Posterior vena cava (tissue), 2 donors: ENCODE measurements at regions not wholly inside any gene's neighbourhood (a gene's known extent, or its start where the extent isn't known, plus 50 kb on each side); places are given as distances from the start of the nearest gene placed in this dataset.

Experiments used
- DNase-seq: peaks from one replicate; pipeline ENCODE4 v3.0.0-alpha.2; 2020; ENCODE audit warnings: low spot score
- intact Hi-C, 2 donors: fragments of 100-400 bp; cut with DNase I; formaldehyde crosslinking; loops; one replicate each; pipeline versions ENCODE4 v1.14.1 to v1.14.2; 2022 to 2023
- donor health status: DM: yes; HTN: yes; CAD: no.
- donor health status: DM: yes; HTN: yes; CAD: no.

DNA sequence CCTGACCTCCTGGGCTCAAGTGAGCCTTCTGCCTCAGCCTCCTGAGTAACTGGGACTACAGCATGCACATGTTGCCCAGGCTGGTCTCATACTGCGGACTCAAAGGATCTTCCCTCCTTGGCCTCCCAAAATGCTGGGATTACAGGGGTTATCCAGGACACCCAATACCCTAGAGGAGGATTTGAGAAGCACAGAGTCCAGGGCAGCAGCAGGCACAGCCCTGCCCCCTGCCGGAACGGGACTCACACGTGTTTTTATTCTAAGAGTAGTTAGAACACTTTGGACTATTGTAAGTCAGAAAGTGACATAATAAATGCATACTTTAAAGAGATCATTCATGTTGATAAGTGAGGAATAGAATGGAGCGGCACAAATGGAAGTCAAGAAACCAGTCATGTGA lies 80.2 kb downstream of the C6orf118 start:
- no peak for DNase-seq
- intact Hi-C loops = no loop called here

DNA sequence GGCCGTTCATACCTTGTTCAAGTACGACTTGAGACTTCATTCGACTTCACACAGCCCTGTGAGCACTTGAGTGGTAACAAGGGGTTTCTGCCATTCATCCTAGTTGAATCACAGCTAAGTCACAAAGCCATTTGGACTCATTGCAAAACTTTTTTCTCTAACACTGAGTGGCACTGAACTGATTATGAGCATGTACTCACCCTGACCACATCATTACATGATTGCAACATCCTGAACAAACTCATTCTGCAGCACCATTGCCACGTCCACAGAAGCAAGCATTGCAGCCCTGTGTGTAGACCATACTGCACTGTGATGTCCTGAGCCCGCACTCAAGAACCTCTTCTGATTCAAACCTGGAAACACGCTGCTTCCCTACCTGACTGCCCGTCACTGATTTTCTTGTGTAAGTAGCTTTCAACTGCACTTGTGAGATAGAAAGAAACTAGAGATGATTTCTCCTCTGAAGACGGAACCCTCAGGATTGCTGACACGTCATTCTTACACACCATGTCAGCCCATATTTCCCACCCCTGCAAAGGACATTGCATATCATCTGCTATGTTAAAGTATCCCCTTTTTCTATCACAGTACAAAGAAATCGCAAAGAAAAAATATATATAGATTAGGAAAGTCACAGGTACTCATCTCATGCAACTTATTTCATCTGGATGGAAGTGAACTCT lies 81.6 kb downstream of the C6orf118 start:
- intact Hi-C loops = no loop called here
- DNase-seq = no peak

DNA sequence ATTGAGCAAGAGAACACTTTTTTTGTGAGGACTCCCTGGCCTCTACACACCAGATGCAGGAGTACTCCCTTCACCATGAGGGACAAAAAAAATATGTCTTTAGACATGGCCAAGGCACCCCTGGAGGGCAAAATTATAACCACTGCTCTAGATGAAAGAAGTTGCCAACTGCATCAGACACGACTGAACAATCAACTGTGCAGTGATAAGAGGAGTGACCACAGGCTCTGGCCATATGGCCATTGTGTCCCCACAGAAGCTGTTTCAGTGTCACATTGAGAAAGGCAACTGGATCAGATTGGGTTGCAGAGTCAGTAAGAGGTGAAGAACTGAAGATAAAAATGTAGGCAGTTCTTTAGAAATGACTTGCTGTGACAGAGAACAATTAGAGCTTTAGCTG lies 85.7 kb downstream of the C6orf118 start:
- intact Hi-C loops = no loop called here
- DNase-seq = no peak

DNA sequence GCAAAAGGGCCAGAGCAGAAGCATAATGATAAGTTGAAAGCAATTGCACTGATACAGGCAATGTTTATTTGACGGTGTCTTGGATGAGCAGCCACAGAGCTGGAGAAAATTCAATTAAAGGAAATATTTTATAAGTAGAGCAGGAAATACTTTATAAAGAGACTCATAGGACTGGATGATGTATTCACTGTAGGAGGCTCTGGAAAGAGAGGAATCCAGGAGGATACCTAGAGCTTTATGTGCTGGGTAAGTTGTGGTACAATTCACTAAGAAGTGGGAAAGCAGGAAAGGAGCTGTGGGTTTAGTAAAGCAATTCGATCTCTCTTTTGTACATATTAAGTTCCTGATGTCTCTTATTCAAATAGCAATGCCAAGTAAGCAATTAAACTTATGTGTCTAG lies 86.3 kb downstream of the C6orf118 start:
- intact Hi-C loops = no loop called here
- no peak for DNase-seq

DNA sequence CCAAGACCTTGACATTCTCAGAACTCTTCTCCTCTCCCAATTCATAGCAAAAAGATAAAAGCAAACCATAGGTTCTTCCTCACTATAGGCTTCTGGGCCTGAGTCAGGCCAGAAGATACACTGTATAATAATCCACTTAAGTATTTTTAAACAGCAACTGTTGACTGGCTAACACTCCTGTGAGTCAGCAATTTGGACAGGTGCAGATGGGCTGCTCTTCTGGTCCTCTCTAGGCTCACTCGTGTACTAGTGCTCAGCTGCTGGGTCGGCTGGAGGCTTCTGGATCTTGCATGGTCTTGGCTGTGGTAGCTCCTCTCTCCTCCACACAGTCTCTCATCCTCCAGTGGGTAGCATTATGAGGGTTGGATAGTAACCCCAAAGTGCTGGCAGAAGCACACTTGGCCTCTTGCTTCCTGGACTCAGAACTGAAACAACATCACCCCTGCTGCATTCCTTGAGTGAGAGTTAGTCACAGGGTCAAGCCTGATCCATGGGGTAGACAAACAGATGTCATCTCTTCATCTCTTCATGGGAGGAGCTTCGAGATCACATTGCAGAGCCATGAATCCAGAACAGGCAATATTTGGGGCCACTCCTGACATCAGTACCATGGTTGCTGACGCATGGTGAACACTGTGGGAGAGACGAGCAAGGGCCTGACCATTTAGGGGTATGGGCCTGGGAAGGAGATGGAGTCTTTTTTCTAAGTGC lies 86.9 kb downstream of the C6orf118 start:
- intact Hi-C loops = no loop called here
- no peak for DNase-seq

DNA sequence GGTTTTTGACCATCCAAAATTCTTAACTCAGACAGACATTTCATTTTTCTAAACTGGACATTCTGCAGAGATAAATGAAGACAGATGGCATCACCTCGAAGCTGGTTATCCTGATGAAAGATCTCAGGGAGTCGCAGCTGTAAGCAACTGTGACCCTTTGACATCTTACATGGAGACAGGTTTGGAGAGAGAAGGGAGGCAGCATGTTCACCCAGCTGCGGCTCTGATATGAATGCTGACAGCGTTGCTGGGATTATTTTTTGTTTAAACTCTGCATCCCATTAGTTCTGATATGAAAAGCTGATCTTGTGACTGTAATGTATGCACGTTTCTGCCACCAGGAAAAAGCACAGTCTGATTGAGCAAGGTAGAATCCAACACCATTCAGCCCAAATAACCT lies 89.4 kb downstream of the C6orf118 start:
- DNase-seq = no peak
- intact Hi-C loops = no loop called here

DNA sequence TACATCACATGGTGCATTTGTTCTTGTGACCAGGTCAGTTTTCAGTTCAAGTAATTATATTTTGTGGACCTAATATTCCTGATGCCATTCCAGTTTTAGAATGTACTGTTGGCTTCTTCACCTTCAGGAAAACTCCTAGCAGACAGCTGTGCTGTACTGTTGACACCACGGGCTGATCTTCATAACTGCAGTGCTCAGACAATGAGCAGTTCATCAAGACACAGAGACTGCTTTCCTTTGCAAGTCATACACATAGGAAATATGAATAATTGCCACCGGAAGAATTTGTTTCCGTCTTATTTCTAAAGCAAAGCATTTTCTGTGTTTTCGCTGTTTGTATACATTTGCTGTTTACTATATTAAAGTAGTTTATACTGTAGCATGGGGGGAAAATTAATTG lies 89.8 kb downstream of the C6orf118 start:
- no peak for DNase-seq
- intact Hi-C loops = loop anchor here in 1 of 2 donors (5.0 kb wide), 1 partner anchor 712 kb away; no protein-coding TSS in a partner anchor

DNA sequence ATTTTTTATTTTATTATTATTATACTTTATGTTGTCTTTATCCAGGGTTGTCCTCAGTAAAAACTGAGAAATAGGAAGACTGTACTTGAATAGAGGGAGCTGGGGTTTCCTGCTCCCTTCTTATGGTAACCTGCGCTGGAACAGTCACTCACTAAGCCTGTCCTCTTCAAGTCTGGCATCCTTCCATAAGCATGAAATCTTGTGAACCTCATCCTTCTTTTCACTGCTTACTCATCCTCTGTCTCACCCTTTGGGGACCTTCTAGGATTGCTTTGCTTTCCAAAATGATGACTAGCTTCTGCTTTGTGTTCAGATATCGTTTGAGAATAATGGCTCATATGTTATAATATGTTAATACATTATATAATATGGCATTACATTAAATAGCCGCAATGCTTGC lies 90.6 kb downstream of the C6orf118 start:
- DNase-seq = no peak
- intact Hi-C loops = loop anchor here in 1 of 2 donors (5.0 kb wide), 1 partner anchor 712 kb away; no protein-coding TSS in a partner anchor

DNA sequence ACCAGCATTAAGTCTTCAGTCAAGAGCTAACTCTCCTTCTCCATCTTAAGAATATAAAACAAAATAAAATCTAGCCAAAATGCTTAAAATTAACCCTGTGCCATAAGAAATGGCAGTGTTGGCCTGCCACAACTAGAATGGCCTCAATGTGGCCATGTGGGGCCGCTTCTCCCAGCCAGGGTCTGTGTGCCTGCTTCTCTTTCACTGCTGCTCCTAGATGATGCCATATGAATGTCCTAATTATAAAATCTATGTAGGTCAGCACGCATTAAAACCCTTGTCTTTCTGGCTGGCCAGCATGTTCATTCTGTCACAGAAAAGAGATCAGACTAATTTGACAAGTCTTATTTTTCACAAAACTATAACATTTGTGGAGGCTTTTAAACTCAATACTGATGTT lies 102.6 kb downstream of the C6orf118 start:
- no peak for DNase-seq
- intact Hi-C loops = no loop called here

DNA sequence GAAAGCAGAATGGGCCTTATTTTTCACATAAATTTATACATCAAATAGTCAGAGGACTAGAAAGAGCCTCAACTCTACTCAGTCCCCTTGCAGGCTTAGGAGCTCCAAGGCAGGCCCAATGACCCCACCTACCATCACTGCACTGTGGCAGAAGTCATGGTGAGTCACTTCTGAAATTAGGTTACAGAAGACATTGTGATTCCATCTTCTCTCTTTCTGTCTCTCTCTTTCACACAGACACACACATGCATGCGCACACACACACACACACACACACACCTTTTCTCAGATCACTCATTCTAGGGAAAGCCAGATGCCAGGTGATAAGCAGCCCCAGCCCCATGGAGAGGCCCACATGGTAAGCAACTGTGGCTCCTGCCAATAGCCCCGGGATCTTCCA lies 103.8 kb downstream of the C6orf118 start:
- intact Hi-C loops = no loop called here
- DNase-seq = no peak

DNA sequence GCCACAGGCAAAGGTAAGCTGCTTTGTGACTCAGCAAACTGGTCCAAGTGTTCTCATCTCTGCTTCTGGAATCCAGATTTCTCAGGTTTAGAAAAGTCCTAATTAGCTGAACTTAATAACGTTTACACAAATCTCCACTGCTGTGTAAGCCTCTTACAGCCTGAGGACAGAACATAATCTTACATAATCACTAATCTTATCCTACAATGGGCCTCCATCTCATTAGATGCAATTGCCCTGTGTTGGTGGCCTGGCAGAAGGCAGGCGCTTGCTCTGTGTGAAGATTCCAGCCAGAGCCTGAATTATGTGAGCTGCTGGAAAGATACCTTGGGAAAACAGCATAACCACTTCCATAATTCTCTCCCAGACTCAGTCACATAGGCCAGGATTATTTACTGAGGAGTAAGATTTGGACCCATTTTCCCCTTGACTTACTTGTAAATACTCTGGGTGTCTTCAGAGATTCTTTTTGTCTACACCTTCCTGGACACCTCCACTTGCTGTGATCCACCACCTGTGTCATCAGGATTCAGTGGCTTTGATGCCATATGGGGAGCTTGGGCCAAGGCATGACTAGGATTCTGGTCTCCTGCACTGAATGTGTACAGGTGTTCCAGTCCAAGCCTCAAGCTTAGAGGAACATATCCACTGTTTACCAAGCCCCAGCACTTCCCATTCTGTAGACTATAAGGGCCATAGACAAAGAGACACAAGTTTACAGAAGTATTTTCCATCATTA lies 104.4 kb downstream of the C6orf118 start:
- intact Hi-C loops = no loop called here

DNA sequence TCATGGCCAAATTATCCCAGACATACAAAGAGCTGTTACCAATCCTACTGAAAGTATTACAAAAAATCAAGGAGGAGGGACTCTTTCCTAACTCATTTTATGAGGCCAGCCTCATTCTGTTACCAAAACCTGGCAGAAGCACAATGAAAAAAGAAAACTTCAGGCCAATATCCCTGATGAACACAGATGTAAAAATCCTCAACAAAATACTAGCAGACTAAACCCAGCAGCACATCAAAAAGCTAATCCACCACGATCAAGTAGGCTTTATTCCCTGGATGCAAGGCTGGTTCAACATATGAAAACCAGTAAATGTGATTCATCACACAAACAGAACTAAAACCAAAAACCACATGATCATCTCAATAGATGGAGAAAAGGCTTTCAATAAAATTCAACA lies 109.2 kb downstream of the C6orf118 start:
- DNase-seq = no peak
- intact Hi-C loops = no loop called here

More for the DNA sequence above, 104.4 kb downstream of the C6orf118 start:
- no peak for DNase-seq

DNA sequence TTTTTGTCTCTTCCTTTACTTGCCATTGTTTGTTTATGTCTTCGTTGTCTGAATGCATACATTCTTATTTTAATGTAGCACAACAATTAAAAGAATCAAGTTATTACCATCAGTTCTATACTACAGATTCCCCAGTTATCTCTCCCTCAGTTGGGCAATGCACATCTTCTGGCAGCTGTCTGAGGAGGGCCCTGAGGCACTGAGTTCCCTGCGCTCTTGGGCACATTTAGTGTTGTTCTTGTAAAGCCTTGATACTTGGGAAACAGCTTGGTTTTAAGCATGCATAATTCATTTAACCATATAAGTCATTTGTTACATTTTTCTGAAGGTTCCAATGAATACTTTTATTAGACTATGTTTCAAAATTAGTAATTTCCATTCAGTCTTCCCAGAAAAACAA lies 117.9 kb downstream of the C6orf118 start:
- intact Hi-C loops = no loop called here
- DNase-seq = no peak

DNA sequence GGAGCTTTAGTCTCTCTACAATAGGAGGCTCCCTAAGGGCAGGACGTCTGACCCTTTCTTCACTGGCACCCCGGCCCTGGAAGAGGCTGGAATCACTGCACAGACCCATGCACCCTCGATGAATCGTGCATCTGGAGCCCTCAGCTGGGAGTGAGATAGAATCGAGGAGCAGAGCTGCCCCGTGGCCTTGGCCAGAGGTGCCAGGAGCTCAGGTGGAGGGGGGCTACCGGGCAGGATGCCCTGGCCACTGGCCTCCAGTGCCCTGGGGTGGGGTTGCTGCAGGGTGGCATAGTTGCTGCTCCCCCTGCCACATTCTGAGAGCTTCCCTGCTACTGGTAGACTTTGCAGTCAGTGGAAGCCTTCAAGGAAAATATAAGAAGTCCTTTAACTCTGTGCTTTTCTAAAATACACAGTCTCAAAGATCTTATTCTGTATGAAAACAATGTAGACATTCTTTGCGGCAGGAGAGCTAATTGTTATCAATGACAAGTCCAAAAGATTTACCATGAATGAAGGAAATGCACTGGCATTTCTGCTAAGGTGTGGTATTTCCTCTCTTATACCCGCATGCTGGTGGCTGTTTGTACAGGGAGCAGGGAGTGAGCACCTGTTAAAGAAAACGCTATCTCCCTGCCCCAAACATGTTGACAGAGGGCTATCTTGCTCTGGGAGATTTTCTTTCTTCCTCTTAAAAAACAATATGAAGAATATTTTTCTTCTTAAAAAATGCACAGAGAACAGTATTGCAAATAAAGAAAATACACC lies 122.8 kb downstream of the C6orf118 start:
- no peak for DNase-seq
- intact Hi-C loops = no loop called here

DNA sequence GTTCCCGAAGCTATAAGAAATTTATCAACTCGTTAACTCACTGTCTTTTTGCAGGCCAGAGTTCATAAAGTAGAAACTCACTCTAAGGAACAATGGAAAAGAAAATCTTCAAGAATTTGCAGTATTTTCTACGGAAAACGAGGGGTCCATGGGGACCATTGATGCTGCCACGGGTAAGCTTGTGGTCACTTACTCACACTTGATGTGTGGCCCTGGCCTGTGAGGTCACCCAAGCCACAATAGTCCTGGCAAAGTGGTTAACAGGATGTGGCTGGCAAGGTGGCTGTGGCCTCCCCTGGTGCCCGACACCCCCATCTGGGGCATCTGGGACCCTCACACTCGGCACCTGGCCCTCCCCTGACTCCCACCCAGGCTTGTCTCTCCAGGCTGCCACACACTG lies 123.4 kb downstream of the C6orf118 start:
- intact Hi-C loops = no loop called here

DNA sequence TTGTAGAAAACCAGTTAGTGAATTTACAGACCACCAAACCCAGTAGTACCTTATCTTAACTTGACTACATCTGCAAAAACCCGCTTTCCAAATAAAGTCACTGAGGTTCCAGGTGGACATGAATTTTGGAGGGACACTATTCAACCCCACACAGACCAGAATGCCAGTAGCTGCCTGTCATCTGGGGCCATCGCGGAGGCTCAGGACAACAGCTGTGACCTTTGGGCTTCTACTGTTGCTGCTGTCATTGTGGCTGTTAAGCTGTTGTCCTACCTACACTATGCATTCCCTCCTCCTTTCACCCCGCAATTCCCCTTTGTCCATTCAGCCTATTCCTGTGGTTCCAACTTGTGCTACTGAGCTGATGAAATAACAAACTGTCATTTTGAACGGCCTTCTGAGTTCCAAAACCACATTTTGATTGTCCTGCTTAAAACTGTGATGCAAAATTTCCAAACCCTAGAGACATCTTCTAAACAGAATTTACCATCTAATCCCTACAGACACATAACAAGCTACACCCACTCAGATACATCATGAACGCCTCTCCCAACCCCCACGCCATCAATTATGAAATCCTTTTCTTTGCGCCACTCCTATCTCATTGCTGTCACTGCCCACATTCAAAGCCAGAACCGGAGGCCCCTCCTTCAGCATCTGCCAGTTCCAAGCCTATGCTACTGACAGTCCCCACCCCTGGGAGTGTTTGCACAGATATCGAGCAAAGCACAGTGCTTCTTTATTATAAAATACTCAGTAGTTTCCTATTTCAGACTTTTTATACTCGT lies 125.0 kb downstream of the C6orf118 start:
- intact Hi-C loops = no loop called here
- DNase-seq = no peak

More for the DNA sequence above, 123.4 kb downstream of the C6orf118 start:
- no peak for DNase-seq

DNA sequence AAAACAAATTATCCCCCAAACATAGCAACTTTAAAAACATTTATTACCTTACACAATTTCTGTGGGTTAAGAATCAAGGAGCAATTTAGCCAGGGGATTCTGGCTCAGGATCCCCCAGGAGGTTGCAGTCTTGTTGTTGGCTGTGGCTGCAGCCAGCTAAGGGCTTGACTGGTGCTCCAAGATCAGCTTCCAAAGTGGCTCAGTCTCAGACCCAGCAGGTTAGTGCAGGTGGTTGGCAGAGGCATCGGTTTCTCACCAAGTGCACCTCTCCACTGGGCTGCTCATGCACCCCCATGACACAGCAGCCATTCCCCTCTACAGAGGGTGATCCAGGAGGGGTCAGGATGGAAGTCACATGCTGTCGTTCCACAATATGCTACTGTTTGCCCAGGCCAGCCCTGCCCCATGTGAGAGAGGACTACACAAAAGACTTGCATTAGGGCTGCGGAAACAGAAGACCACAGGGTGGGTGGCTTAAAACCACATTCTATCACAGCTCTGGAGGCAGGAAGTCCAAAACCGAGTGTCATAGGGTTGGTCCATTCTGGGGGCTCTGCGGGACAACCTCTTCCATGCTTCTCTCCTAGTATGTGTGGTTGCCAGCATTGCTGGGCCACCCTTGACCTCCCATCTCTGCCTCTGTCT lies 125.8 kb downstream of the C6orf118 start:
- no peak for DNase-seq
- intact Hi-C loops = no loop called here

DNA sequence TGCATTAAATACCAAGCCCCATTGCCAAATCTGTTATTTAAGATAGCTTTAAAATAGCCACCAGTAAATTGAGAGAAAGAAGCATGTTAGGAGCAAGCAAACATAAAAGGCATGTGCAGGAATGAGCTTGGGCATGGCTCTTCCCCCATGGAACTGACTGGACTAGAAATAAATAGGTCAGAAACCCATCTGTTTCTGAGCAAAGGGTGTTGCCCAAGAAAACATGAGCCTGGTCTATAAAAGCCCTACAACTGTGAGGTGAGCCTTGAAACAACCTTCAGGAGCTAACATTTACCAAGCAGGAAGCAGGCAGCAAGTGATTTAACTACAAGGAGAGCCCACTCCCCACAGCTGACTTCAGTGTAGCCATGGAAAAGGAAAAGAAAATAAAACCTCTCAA lies 126.3 kb downstream of the C6orf118 start:
- no peak for DNase-seq
- intact Hi-C loops = no loop called here
